Motor neuron (in vitro differentiated cells): ENCODE measurements at regions not wholly inside any gene's neighbourhood (a gene's known extent, or its start where the extent isn't known, plus 50 kb on each side); places are given as distances from the start of the nearest gene placed in this dataset.
"Not testable (repeated sequence)": the region's sequence is repeated elsewhere in the genome, so short reads cannot be mapped to it uniquely, and the experiment has no call there.

Experiments
- ATAC-seq, 8 experiments: fragments of 200-7000 bp; cut with Tn5 transposase; replicated peaks in 6 of 8; 2 replicates each; pipeline ENCODE4 v1.8.0; 2021; ENCODE audit warnings: mild to moderate bottlenecking in 8 of 8, moderate library complexity in 8 of 8
- H3K27ac ChIP-seq, 2 donors: fragments of 250-450 bp; sonication (Bioruptor Pico); 2 replicates each; pipeline ENCODE4 v1.9.0; 2021; ENCODE audit warnings: antibody characterized with exemption in 2 of 2, mild to moderate bottlenecking in 2 of 2, moderate library complexity in 1 of 2
- H3K4me1 ChIP-seq, 2 donors: fragments of 250-450 bp; sonication (Bioruptor Pico); replicated peaks in 1 of 2; 2 replicates each; pipeline ENCODE4 v1.6.1; 2021; ENCODE audit warnings: antibody characterized with exemption in 2 of 2, mild to moderate bottlenecking in 2 of 2, moderate library complexity in 1 of 2
- H3K4me3 ChIP-seq, 5 donors: fragments of 250-450 bp; sonication (Bioruptor Pico); 2 replicates each; pipeline ENCODE4 v1.9.0; 2021; ENCODE audit warnings: antibody characterized with exemption in 5 of 5, mild to moderate bottlenecking in 5 of 5, moderate library complexity in 4 of 5
- WGBS, 10 experiments: fragments of 450-650 bp; shearing (Covaris generic); methylation state at CpG; one replicate each; pipeline ENCODE4 v1.0.0; 2022; 5-methylcytosine and 5-hydroxymethylcytosine counted together
- in situ Hi-C, 9 experiments: fragments of 400-800 bp; cut with MboI; loops; one replicate each; pipeline ENCODE4 v1.15.0; 2021; ENCODE audit warnings: low sequenced_read_pairs in 9 of 9, low pct_unique_long_range_greater_than_20kb in 2 of 9; ENCODE audit not compliant: unreplicated experiment in 9 of 9

GRCh38 chr14:53220914-53221313 lies 67.8 kb upstream of the DDHD1 start:
- in situ Hi-C loops, result no loop called here
- H3K4me1 ChIP-seq, result no peaks in the 10 kb centered on the region
- WGBS, 10 experiments, result 63 to 100% (median 77%) methylated on average over 1 to 3 of the region's 3 CpGs; no CpG with 5 or more reads in 4 of the 10 experiments

DNA sequence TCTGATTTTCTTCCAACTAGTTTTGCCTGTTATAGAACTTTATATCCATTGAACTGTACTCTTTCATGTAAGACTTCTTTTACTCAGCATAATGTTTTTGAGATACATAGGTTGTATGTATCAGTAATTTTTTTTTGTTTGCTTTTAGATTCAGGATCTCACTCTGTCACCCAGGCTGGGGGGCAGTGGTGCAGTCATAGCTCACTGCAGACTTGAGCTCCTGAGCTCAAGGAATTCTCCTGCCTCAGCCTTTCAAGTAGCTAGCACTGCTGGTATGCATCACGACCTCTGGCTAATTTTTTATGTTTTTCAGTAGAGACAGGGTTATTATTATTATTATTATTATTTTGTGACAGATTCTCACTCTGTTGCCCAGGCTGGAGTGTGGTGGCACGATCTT lies 65.0 kb upstream of the DDHD1 start:
- no peak for ATAC-seq
- Histone ChIP-seq H3K4me3 (peak overlapping the region in 3 of 5 donors; percentile 44 to 52 (median 52)), H3K27ac (no peak overlapping the region), H3K4me1 (peaks cover 0 to 10% of the 10 kb centered on the region in 2 donors)
- in situ Hi-C loops, result no loop called here
- 17 to 80% (median 50%) methylated on average over 1 to 2 of the region's 2 CpGs; no CpG with 5 or more reads in 5 of the 10 experiments for WGBS, 10 experiments

More at GRCh38 chr14:53220914-53221313, 67.8 kb upstream of the DDHD1 start:
- no peak for ATAC-seq
- no peak overlapping the region for H3K27ac ChIP-seq
- no peak overlapping the region for H3K4me3 ChIP-seq

DNA sequence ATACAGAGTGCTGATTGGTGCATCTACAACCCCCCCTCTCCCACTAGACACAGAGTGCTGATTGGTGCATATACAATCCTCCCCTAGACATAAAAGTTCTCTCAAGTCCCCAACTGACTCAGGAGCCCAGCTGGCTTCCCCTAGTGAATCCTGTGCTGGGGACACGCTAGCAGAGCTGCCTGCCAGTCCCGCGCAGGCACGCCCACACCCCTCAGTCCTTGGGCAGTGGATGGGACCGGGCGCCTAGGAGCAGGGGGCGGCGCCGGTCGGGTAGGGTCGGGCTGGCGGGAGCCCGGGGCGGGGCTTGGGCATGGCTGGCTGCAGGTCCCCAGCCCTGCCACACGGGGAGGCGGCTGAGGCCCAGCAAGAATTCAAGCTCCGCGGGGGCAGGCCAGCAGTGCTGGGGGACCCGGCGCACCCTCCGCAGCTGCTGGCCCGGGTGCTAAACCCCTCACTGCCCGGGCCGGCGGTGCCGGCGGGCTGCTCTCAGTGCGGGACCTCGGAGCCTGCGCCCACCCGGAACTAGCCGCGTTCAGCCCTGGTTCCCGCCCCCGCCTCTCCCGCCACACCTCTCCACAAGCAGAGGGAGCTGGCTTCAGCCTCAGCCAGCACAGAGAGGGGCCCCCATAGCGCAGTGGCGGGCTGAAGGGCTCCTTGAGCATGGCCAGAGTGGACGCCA lies 64.3 kb upstream of the DDHD1 start:
- H3K4me3 ChIP-seq, result peak overlapping the region; percentile 31 to 58 (median 52)
- peak; percentile 96 to 99 (median 98) for ATAC-seq
- 0 to 18% methylated on average over 1 to 3 of the region's 39 CpGs; no CpG with 5 or more reads in 8 of the 10 experiments for WGBS, 10 experiments
- in situ Hi-C loops, result no loop called here
- no peak overlapping the region for H3K27ac ChIP-seq
- H3K4me1 ChIP-seq, result peaks cover 0 to 10% of the 10 kb centered on the region in 2 donors

GRCh38 chr14:53216955-53217315 lies 63.8 kb upstream of the DDHD1 start:
- peak overlapping the region in 3 of 5 donors; percentile 44 to 52 (median 52) for H3K4me3 ChIP-seq
- WGBS, 10 experiments, result 100% methylated on average over 1 of the region's 1 CpG; no CpG with 5 or more reads in 9 of the 10 experiments
- H3K27ac ChIP-seq, ATAC-seq, in situ Hi-C loops: not testable (repeated sequence)
- H3K4me1 ChIP-seq, result peaks cover 0 to 10% of the 10 kb centered on the region in 2 donors

GRCh38 chr14:53216478-53216877 lies 63.4 kb upstream of the DDHD1 start:
- WGBS, 10 experiments, result 60 to 86% (median 60%) methylated on average over 1 of the region's 11 CpGs; no CpG with 5 or more reads in 7 of the 10 experiments
- ATAC-seq, H3K27ac ChIP-seq, H3K4me3 ChIP-seq, in situ Hi-C loops: not testable (repeated sequence)
- peaks cover 0 to 10% of the 10 kb centered on the region in 2 donors for H3K4me1 ChIP-seq

- Histone ChIP-seq H3K4me3 (no peak overlapping the region), H3K27ac (no peak overlapping the region), H3K4me1 (peaks cover 0 to 10% of the 10 kb centered on the region in 2 donors)
- ATAC-seq, result no peak
- WGBS, 10 experiments, result 63 to 100% (median 81%) methylated on average over 1 to 2 of the region's 2 CpGs; no CpG with 5 or more reads in 1 of the 10 experiments
- in situ Hi-C loops, result no loop called here
Observed at GRCh38 chr14:53215101-53215500, 62.0 kb upstream of the DDHD1 start.

GRCh38 chr14:53214384-53214783 lies 61.3 kb upstream of the DDHD1 start:
- in situ Hi-C loops, result no loop called here
- 20 to 65% (median 53%) methylated on average over 1 to 4 of the region's 4 CpGs; no CpG with 5 or more reads in 3 of the 10 experiments for WGBS, 10 experiments
- Histone ChIP-seq H3K27ac (no peak overlapping the region), H3K4me1 (peaks cover 0 to 10% of the 10 kb centered on the region in 2 donors), H3K4me3 (no peak overlapping the region)
- no peak for ATAC-seq

DNA sequence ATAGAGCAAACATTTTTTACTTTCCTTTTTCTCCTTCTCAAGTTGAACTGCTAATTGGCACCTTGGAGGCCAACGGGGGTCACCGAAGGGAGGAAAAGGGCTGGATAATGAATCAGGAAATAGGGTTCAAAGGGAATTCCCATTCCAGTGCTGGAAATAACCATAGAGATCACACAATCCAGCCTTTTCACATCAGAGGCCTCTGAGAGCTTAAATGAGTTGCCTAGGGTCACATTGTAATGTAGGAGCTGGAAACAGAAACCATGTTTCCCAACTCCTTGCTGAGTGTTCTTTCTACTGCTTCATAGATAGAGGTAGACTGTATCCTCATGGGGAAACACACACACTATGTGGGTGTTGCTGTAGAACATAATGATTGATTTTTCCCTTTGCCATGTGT lies 60.6 kb upstream of the DDHD1 start:
- 27 to 93% (median 63%) methylated on average over 1 to 2 of the region's 2 CpGs; no CpG with 5 or more reads in 2 of the 10 experiments for WGBS, 10 experiments
- no peak for ATAC-seq

GRCh38 chr14:53209370-53209769 lies 56.2 kb upstream of the DDHD1 start:
- 0 to 100% (median 39%) methylated on average over 1 to 2 of the region's 2 CpGs; no CpG with 5 or more reads in 2 of the 10 experiments for WGBS, 10 experiments
- no peak for ATAC-seq
- Histone ChIP-seq H3K4me3 (no peak overlapping the region), H3K4me1 (peaks cover 0 to 8% of the 10 kb centered on the region in 2 donors), H3K27ac (no peak overlapping the region)
- in situ Hi-C loops, result no loop called here

More for the DNA sequence above, 60.6 kb upstream of the DDHD1 start:
- H3K4me3 ChIP-seq, result no peak overlapping the region
- peaks cover 0 to 10% of the 10 kb centered on the region in 2 donors for H3K4me1 ChIP-seq
- no peak overlapping the region for H3K27ac ChIP-seq
- in situ Hi-C loops, result no loop called here
